NCI-H2029 treated with DMSO at 0.1 percent for 48 hours (cell line): ENCODE measurements at regions not wholly inside any gene's neighbourhood (a gene's known extent, or its start where the extent isn't known, plus 50 kb on each side); places are given as distances from the start of the nearest gene placed in this dataset.

Experiments
- DNase-seq: peaks from one replicate; lab custom pipeline; 2025; lab: John Stamatoyannopoulos, UW

DNA sequence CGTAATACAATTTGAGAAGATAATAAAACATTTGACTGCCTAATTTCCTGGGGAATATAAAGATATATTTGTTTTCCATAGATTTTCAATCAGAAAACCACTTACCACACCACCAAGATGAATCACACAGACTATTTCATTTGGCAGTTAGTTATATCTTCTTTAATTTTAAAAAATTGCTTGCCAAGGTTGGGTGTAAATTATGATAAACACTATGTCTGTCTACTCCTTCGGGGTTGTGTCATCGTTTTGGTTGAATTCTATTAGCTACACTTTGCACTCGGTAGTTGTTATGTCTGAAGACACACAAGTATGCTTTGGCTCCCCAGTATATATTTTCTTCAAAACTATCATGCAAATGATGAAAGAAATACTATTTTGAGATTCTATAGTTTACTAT is 594.8 kb upstream of the SEMA3D start:
- no peak for DNase-seq

DNA sequence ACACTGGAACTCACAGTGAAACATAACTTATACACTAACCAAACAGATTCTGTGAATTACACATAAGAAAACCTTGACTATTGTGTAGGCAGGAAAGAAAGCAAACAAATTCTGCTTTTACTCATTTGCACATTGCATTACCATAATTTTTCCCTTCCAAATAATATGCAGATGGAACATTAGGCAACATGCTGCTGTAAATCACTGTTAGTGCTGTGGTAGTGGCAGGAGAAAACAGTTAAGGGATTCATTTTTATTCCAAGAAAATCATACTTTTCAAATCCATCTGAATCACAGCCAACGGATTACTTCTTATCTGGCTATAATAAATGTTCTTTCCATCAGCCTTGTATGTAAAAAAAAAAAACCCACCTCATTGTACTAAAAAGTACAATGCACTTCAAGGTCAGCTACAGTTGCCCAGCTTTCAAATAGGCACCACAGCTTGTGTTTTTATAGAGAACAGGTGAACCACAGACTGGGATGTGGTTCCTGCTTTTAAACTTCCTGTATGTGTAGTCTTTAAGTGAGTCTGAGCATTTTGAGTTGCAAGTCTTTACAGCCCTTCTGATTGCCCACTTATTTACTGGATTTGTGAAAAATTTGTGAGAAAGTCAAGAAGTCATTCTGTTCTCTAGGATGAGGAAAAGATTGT is 590.0 kb upstream of the SEMA3D start:
- DNase-seq: no peak

DNA sequence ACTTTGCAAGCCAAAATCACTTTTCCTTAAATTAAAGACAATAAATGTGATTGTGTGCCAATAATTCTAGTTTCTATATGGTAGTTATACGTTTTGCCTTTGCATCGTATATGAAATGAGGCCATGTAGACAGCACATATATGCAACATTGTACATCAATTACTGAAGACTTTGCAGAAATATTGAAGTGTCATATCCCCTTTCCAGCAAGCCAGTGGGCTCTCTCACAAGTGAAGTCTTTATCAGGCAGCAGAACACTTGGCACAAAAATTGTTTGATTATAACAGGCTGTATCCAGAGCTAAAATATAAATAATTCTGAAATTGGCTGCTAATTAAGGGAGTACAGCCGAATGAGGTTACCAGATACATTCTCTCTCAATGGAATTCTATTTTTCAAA is 588.6 kb upstream of the SEMA3D start:
- no peak for DNase-seq

GRCh38 chr7:85774986-85775385 is 588.1 kb upstream of the SEMA3D start:
- no peak for DNase-seq

DNA sequence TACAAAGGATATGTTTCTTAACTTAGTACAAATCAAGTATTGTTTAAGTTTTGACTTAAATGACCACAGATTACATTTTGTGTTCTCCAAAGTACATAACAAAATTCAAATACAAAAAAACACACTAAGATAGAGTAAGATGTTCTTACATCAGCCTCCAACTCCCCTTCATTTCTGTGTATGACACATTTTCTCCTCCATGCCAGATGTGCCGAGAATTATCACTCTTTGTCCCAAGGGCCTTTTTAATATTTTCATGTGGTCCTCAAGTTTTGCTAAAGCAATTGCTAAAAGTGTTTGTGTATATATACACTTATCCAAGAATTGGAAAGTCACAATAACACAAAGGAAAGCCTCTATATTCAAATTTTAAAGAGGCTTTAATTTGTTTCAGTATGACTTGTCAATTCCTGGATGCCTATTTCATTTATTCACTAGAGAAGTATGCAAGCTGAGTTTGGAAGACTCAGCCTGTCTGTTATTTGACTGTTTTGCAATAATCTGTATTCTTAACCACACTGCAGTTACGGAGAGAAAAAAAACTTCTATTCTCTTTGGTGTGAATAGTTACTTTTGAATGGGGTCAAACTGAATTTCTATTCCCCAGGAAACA is 586.4 kb upstream of the SEMA3D start:
- no peak for DNase-seq

- DNase-seq: no peak
Measured at GRCh38 chr7:85771516-85771915, 584.7 kb upstream of the SEMA3D start.

GRCh38 chr7:85770332-85770731 is 583.5 kb upstream of the SEMA3D start:
- no peak for DNase-seq

DNA sequence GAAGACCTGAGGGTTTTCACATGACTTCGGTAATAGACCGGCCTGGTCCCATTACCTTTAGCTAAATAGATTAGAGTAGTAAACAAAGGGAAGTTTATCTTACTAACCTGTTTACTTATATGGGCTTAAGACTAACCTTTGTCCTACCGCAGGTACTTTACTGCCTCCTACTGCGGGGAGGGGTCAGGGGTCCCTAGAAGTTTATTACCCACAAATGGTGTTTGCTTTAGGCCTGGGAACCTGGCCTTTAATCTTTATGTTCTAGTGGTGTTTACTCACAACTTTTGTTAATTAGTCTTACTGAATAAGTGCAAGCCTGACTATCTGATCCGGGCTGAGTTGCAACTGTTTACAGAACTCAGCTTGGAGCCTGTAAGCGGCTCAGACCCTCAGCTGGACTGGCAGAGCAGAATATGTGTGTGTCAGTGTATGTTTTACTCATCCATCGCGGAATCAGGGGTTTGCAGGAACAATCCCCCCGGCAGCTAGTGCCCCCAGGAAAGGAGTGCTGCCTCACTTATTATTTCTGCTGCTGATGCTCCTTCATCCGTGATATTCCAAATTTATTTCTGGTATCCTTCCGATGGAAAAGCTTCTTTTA is 578.9 kb upstream of the SEMA3D start:
- DNase-seq: no peak

- DNase-seq: no peak
Measured at GRCh38 chr7:85764034-85764433, 577.2 kb upstream of the SEMA3D start.

DNA sequence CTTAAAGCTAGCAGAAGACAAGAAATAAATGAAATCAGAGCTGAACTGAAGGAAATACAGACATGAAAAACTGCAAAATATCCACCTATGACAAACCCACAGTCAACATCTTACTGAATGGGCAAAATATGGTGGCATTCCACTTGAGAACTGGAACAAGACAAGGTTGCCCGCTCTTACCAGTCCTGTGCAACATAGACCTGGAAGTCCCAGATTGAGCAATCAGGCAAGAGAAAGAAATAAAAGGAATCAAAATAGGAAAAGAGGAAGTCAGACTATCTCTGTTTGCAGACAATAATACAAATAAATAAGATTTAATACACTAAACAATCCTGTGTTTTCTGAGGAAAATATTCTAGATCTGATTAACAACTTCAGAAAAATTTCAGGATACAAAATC is 570.5 kb upstream of the SEMA3D start:
- no peak for DNase-seq

GRCh38 chr7:85750454-85750949 is 563.6 kb upstream of the SEMA3D start:
- no peak for DNase-seq

GRCh38 chr7:85749696-85750453 is 563.0 kb upstream of the SEMA3D start:
- DNase-seq: no peak

DNA sequence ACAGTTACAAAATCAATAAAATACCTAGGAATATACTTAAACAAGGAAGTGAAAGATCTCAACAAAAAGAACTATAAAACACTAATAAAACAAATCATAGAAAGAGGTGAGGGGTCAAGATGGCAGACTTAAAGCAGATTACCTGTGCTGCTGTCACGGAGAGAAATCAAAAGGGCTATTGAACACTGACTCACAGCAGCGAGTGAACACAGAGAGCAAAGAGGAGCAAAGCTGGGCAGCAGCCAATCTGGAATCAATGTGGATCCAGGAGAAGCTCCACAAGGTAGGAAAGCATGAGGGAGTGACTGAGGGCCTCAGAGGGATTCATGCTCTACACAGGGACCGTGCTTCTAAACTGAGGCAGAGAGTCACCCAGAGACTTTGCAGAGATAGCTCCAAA is 562.0 kb upstream of the SEMA3D start:
- no peak for DNase-seq

DNA sequence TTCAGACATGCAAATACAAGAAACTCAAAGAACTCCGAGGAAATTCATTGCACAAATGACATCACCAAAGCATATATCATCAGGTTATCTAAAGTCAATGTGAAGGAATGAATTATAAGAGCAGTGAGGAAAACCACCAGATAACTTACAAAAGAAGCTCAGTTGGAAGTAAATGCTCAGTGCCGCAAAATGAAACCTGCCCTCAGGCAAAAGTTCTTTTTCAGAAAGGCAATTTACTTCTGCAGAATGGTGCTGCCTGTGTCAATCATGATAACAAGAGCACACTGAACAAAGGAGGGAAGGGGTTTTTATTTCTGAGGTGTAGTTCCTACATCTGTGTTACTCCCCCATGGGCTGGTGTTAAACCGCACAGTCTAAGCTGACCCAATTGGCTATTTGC is 550.6 kb upstream of the SEMA3D start:
- DNase-seq: no peak

DNA sequence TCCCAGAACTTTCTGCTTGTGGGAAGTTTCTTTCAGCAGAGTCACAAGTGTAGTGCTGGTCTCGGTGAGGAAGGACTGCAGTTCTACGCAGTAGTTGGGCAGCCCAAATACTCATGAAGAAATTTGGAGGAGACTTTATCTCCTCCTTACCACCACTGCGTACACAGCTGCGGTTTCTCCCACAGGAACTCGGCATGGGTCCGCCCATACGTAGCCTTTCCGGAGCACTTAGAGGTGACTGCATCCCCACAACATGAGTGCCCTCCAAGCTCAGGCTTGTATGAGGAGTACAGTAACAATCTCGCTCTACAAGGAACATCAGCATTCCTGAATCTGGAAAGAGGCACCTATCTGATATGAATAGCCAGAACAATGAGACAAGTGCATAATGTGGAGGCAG is 549.2 kb upstream of the SEMA3D start:
- DNase-seq: no peak

- DNase-seq: no peak
Measured at GRCh38 chr7:85734823-85735222, 548.0 kb upstream of the SEMA3D start.

DNA sequence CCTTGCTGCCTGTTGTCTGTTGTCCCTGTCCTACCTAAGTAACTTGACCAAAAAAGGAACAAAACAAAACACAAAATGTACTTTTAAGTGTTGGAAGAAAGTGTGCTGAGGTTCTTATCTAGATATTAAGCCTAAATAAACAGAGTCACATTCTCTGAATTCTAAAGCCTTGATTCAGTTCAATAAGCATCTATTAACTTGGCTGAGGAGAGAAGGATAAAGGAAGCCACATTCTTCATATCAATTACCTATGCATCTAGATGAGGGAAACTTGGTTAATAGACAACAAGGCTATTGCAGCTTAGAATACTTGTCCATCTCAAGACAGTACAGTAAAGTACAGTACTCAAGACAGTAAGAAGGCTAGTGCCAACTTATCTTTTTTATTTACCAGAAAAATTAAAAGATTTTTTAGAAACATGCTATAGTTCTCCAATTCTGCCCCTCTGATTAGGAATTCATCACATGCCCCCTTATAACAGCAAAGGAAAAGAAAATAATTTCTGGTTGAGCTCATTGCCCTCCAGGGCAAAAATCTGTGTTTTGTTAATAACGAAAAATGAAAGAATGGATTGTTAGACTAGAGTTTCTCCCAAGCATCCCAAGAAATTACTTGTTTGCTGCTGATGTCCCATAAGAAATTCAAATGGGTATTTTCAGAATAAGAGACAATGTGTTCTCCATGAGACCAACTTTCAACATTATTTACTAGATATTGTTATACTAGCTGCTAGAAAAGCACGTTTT is 546.5 kb upstream of the SEMA3D start:
- no peak for DNase-seq

- DNase-seq: no peak
Measured at GRCh38 chr7:85730012-85730411, 543.2 kb upstream of the SEMA3D start.

DNA sequence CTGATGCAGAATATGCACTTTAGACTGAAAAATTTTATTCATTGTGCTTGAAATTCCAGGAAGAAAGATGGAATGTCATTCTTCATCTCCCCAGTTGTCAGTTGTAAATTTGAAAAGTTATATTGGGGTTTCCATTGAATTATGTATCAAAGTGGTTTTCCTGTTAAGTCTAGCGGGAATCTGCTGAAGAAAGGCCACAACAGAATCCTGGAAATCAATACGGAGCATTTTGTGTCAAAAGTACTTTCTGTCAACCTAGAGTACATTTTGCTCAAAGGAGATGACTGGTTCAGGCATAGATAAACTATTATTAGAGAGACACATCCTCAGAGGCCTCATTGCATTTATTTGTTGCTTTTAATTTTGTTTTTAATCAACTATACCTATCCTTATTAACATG is 538.2 kb upstream of the SEMA3D start:
- no peak for DNase-seq

DNA sequence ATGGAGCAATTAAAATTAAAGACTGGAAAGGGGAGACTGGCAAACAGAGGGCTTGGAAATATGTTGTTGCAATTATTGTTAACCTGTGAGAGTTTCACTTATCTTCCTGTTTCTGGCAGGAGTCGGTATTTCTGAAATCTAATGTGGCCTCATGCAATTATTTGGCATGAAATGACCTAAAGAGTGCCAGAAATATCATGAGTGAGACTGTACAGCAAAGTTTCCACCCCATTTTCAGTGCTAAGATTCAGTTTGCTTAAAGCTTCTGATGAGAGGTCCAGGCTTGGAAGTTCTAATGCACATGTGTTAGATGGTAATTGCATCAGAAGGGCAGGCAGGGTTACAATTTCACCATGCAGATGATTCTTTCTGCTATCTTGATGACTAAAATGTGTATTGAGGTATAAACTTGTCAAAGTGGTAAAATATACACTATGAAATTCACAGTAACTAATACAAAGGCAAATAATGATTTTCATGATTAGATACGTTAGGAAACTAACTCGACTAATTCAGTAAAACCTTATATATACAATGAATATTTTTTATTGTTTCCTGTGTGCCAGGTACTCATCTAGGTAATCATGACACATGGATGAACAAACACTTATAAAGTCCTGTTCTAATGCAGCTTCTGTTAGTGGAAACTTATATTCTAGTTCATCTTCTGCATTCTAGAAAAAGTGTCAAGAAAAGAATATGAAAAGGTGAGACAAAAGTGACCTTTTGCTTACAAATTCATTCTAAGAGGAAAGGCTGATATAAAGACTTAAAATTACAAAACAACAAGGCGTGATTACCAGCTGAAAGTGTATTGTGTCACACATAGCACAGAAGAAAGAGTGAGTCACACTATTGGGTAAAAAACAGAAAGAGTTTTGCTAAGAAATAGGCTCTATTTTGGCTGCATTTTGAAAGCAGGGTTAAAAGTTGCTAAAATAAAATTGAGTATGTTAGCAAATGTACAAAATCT is 533.4 kb upstream of the SEMA3D start:
- DNase-seq: no peak

DNA sequence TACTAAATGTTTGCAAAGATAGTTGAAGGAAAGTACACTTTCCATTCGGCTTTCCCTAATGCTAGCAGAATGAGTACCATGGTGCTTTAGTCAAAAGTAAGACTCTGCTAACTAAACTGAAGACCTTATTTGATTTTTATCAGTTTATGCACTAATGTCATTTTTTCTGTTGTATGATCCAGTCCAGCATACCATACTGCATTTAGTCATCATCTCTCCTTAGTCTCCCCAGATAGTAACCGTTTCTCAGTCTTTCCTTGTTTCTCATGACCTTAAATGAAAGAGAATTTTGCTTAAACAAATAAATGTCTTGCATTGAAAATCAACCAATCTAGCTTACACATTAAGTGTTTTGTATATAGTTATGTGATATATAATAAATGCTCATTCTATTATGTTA is 529.5 kb upstream of the SEMA3D start:
- DNase-seq: no peak
